Esophagus squamous epithelium (tissue), 5 donors: ENCODE measurements at regions not wholly inside any gene's neighbourhood (a gene's known extent, or its start where the extent isn't known, plus 50 kb on each side); places are given as distances from the start of the nearest gene placed in this dataset.

Experiments
- DNase-seq: peaks from one replicate; lab custom pipeline; 2025; lab: John Stamatoyannopoulos, UW
- H3K27ac ChIP-seq, 4 donors: fragments of 200-600 bp; sonication (generic); one replicate each; pipeline ENCODE4 v1.5.1; 2016 to 2019; ENCODE audit warnings: mild to moderate bottlenecking in 1 of 4
- H3K27me3 ChIP-seq, 4 donors: fragments of 200-600 bp; sonication (generic); 1 replicate in 3 of 4; 2 replicates in 1 of 4; pipeline versions ENCODE4 v1.5.1 to v1.6.0; 2017 to 2021; ENCODE audit warnings: antibody characterized with exemption in 1 of 4
- H3K36me3 ChIP-seq, 3 donors: fragments of 200-600 bp; sonication (generic); one replicate each; pipeline ENCODE4 v1.5.1; 2016 to 2019
- H3K4me1 ChIP-seq, 3 donors: fragments of 200-600 bp; sonication (generic); one replicate each; pipeline ENCODE4 v1.5.1; 2017 to 2019
- H3K4me3 ChIP-seq, 4 donors: fragments of 200-600 bp; sonication (generic); 1 replicate in 3 of 4; 2 replicates in 1 of 4; pipeline ENCODE4 v1.5.1; 2016 to 2019; ENCODE audit warnings: mild to moderate bottlenecking in 2 of 4, moderate library complexity in 1 of 4
- H3K9me3 ChIP-seq, 3 donors: fragments of 200-600 bp; sonication (generic); one replicate each; pipeline ENCODE4 v1.5.1; 2016 to 2019
- CTCF ChIP-seq, 6 experiments: fragments of 450-650 bp in 4 of 6; fragments of 200-600 bp in 2 of 6; sonication (generic) in 2 of 6; IDR thresholded peaks; one replicate each; pipeline ENCODE4 v1.5.1; 2016 to 2019; ENCODE audit warnings: antibody characterized with exemption in 6 of 6, mild to moderate bottlenecking in 4 of 6, moderate library complexity in 4 of 6
- POLR2A ChIP-seq, 4 donors: fragments of 450-650 bp; IDR thresholded peaks; one replicate each; pipeline ENCODE4 v1.6.1; 2017; ENCODE audit warnings: antibody characterized with exemption in 4 of 4, mild to moderate bottlenecking in 4 of 4, moderate library complexity in 3 of 4
- WGBS, 2 donors: methylation state at CpG; one replicate each; pipeline ENCODE4 v1.1.5; 2018; 5-methylcytosine and 5-hydroxymethylcytosine counted together
- intact Hi-C: fragments of 100-400 bp; cut with DNase I; formaldehyde crosslinking; loops from one replicate; pipeline ENCODE4 v1.15.0; 2022
- donor health status: DM: yes; HTN: yes; CAD: no.

GRCh38 chrX:65925005-65925404, 114.9 kb downstream of the VSIG4 start:
- no peak for TF ChIP-seq POLR2A (IDR thresholded peaks at IDR 0.05)
- no peak for TF ChIP-seq CTCF (IDR thresholded peaks at IDR 0.05)
- intact Hi-C loops = no loop called here
- peak overlapping the region; percentile 9 to 62 (median 61) for H3K27ac ChIP-seq
- no peak for DNase-seq
- H3K27me3 ChIP-seq = no peaks in the 10 kb centered on the region
- 44% methylated on average over 2 of the region's 3 CpGs; no CpG with 5 or more reads in 1 of the 2 donors for WGBS, 2 donors
- no peaks in the 10 kb centered on the region for H3K36me3 ChIP-seq
- H3K4me3 ChIP-seq = no peak overlapping the region
- peaks cover 0 to 8% (median 0%) of the 10 kb centered on the region in 3 donors for H3K4me1 ChIP-seq
- H3K9me3 ChIP-seq = no peaks in the 10 kb centered on the region

- H3K4me1 ChIP-seq = peaks cover 0 to 11% (median 0%) of the 10 kb centered on the region in 3 donors
- DNase-seq = no peak
- WGBS, 2 donors = 44 to 45% methylated on average over 2 of the region's 2 CpGs
These were observed 118.5 kb downstream of the VSIG4 start for GRCh38 chrX:65921363-65921762.

GRCh38 chrX:65920620-65921019, 119.3 kb downstream of the VSIG4 start:
- TF ChIP-seq CTCF (IDR thresholded peaks at IDR 0.05) (no peak), POLR2A (IDR thresholded peaks at IDR 0.05) (no peak)
- no peaks in the 10 kb centered on the region for H3K36me3 ChIP-seq
- no peak for DNase-seq
- no peaks in the 10 kb centered on the region for H3K9me3 ChIP-seq
- no peak overlapping the region for H3K4me3 ChIP-seq
- H3K27me3 ChIP-seq = no peaks in the 10 kb centered on the region
- peaks cover 0 to 11% (median 0%) of the 10 kb centered on the region in 3 donors for H3K4me1 ChIP-seq
- intact Hi-C loops = no loop called here
- peak overlapping the region; percentile 54 to 88 (median 79) for H3K27ac ChIP-seq
- 0 to 15% methylated on average over 1 of the region's 1 CpG for WGBS, 2 donors

More at GRCh38 chrX:65921363-65921762, 118.5 kb downstream of the VSIG4 start:
- intact Hi-C loops = no loop called here
- H3K9me3 ChIP-seq = no peaks in the 10 kb centered on the region
- no peak overlapping the region for H3K4me3 ChIP-seq
- no peak for TF ChIP-seq POLR2A (IDR thresholded peaks at IDR 0.05)
- TF ChIP-seq CTCF (IDR thresholded peaks at IDR 0.05) = no peak
- H3K36me3 ChIP-seq = no peaks in the 10 kb centered on the region
- peak overlapping the region; percentile 54 to 88 (median 79) for H3K27ac ChIP-seq
- H3K27me3 ChIP-seq = no peaks in the 10 kb centered on the region

- intact Hi-C loops = no loop called here
- DNase-seq = no peak
- H3K4me1 ChIP-seq = no peaks in the 10 kb centered on the region
- TF ChIP-seq POLR2A (IDR thresholded peaks at IDR 0.05) = no peak
- no peak for TF ChIP-seq CTCF (IDR thresholded peaks at IDR 0.05)
- no peak overlapping the region for H3K4me3 ChIP-seq
- no peaks in the 10 kb centered on the region for H3K9me3 ChIP-seq
- no peaks in the 10 kb centered on the region for H3K36me3 ChIP-seq
- H3K27me3 ChIP-seq = no peaks in the 10 kb centered on the region
- WGBS, 2 donors = 58 to 94% methylated on average over 3 of the region's 3 CpGs
- no peak overlapping the region for H3K27ac ChIP-seq
These were observed 129.0 kb downstream of the VSIG4 start for GRCh38 chrX:65910899-65911298.

- Histone ChIP-seq H3K36me3 (no peaks in the 10 kb centered on the region), H3K27me3 (no peaks in the 10 kb centered on the region), H3K9me3 (no peaks in the 10 kb centered on the region), H3K27ac (no peak overlapping the region), H3K4me1 (no peaks in the 10 kb centered on the region), H3K4me3 (no peak overlapping the region)
- no peak for DNase-seq
- intact Hi-C loops = no loop called here
- WGBS, 2 donors = 44 to 75% methylated on average over 1 of the region's 1 CpG
- no peak for TF ChIP-seq POLR2A (IDR thresholded peaks at IDR 0.05)
- TF ChIP-seq CTCF (IDR thresholded peaks at IDR 0.05) = no peak
These were observed 136.1 kb downstream of the VSIG4 start for GRCh38 chrX:65903750-65904149.
